DND-41 (cell line): ENCODE measurements at regions not wholly inside any gene's neighbourhood (a gene's known extent, or its start where the extent isn't known, plus 50 kb on each side); places are given as distances from the start of the nearest gene placed in this dataset.

Experiments
- ATAC-seq: fragments of 200-7000 bp; cut with Tn5 transposase; 3 replicates; pipeline ENCODE4 v1.9.1; 2021; ENCODE audit warnings: low read depth; ENCODE audit not compliant: insufficient read depth
- DNase-seq: peaks from one replicate; pipeline ENCODE4 v3.0.0-alpha.2; 2020
- H2AFZ ChIP-seq: 2 replicates; pipeline ENCODE4 v1.6.0; 2012; ENCODE audit warnings: low read depth, low read length
- H3K27ac ChIP-seq: 2 replicates; pipeline ENCODE4 v1.5.1; 2012; ENCODE audit warnings: low read length, inconsistent platforms
- H3K27me3 ChIP-seq: fragments of 200-600 bp; sonication (generic); 2 replicates; pipeline ENCODE4 v1.6.0; 2012; ENCODE audit warnings: low read length, mild to moderate bottlenecking, inconsistent platforms; ENCODE audit not compliant: insufficient read depth, poor library complexity
- H3K36me3 ChIP-seq: 2 replicates; pipeline ENCODE4 v1.5.1; 2012; ENCODE audit warnings: low read length, inconsistent platforms; ENCODE audit not compliant: insufficient read depth
- H3K4me1 ChIP-seq: 2 replicates; pipeline ENCODE4 v1.5.1; 2012; ENCODE audit warnings: mild to moderate bottlenecking, low read length; ENCODE audit not compliant: insufficient read depth
- H3K4me2 ChIP-seq: 2 replicates; pipeline ENCODE4 v1.6.0; 2012; ENCODE audit warnings: mild to moderate bottlenecking, moderate library complexity, low read length, inconsistent platforms; ENCODE audit not compliant: insufficient read depth
- H3K4me3 ChIP-seq, 2 experiments: fragments of 200-600 bp in 1 of 2; shearing (Covaris generic) in 1 of 2; 2 replicates each; pipeline ENCODE4 v1.5.1; 2012 to 2016; ENCODE audit warnings: inconsistent platforms in 2 of 2, low read length in 2 of 2, mild to moderate bottlenecking in 2 of 2, low read depth in 1 of 2, moderate library complexity in 1 of 2
- H3K79me2 ChIP-seq: 2 replicates; pipeline ENCODE4 v1.6.0; 2012; ENCODE audit warnings: low read length, inconsistent platforms; ENCODE audit not compliant: insufficient read depth
- H3K9ac ChIP-seq: 2 replicates; pipeline ENCODE4 v1.6.0; 2012; ENCODE audit warnings: low read depth, mild to moderate bottlenecking, inconsistent platforms, low read length, moderate library complexity
- H3K9me3 ChIP-seq: 2 replicates; pipeline ENCODE4 v1.5.1; 2012; ENCODE audit warnings: low read length, moderate library complexity, mild to moderate bottlenecking, inconsistent platforms; ENCODE audit not compliant: insufficient read depth, severe bottlenecking
- H4K20me1 ChIP-seq: 2 replicates; pipeline ENCODE4 v1.6.0; 2012; ENCODE audit warnings: low read length; ENCODE audit not compliant: insufficient read depth
- CTCF ChIP-seq: IDR thresholded peaks from 2 replicates; pipeline ENCODE4 v1.5.1; 2012; ENCODE audit warnings: borderline replicate concordance, low read length, moderate library complexity, mild to moderate bottlenecking; ENCODE audit not compliant: poor library complexity, severe bottlenecking; ENCODE audit errors: extremely low read depth
- EZH2 ChIP-seq: IDR thresholded peaks from 3 replicates; pipeline ENCODE4 v1.6.1; 2012; ENCODE audit warnings: borderline replicate concordance, low read depth, mild to moderate bottlenecking, moderate library complexity, low read length, inconsistent platforms; ENCODE audit not compliant: severe bottlenecking

GRCh38 chr18:39241534-39241933 is 1675.9 kb upstream of the CELF4 start:
- Histone ChIP-seq H4K20me1 (no peaks in the 10 kb centered on the region), H3K4me1 (no peaks in the 10 kb centered on the region), H3K27ac (no peak overlapping the region), H3K9ac (no peak overlapping the region), H3K4me3 (no peak overlapping the region), H3K4me2 (no peak overlapping the region), H3K9me3 (peaks cover 2% of the 10 kb centered on the region), H3K36me3 (no peaks in the 10 kb centered on the region), H3K79me2 (no peaks in the 10 kb centered on the region), H3K27me3 (no peaks in the 10 kb centered on the region), H2AFZ (no peak overlapping the region)
- ATAC-seq (no peak), DNase-seq (no peak)
- TF ChIP-seq EZH2 (no peak), CTCF (no peak)

GRCh38 chr18:39238981-39239660 is 1673.5 kb upstream of the CELF4 start:
- no peaks in the 10 kb centered on the region for H4K20me1 ChIP-seq
- H3K9ac ChIP-seq = no peak overlapping the region
- H3K4me1 ChIP-seq = no peaks in the 10 kb centered on the region
- no peaks in the 10 kb centered on the region for H3K36me3 ChIP-seq
- TF ChIP-seq CTCF (no peak), EZH2 (no peak)
- ATAC-seq = no peak
- H3K27ac ChIP-seq = no peak overlapping the region
- H3K9me3 ChIP-seq = peaks cover 2% of the 10 kb centered on the region
- no peak overlapping the region for H3K4me2 ChIP-seq
- no peaks in the 10 kb centered on the region for H3K79me2 ChIP-seq
- H2AFZ ChIP-seq = no peak overlapping the region
- H3K27me3 ChIP-seq = no peaks in the 10 kb centered on the region
- H3K4me3 ChIP-seq = no peak overlapping the region
- no peak for DNase-seq

GRCh38 chr18:39235118-39235719 is 1669.6 kb upstream of the CELF4 start:
- Histone ChIP-seq H3K4me1 (no peaks in the 10 kb centered on the region), H3K4me2 (no peak overlapping the region), H3K9me3 (peaks cover 2% of the 10 kb centered on the region), H4K20me1 (no peaks in the 10 kb centered on the region), H3K79me2 (no peaks in the 10 kb centered on the region), H3K27ac (no peak overlapping the region), H2AFZ (no peak overlapping the region), H3K27me3 (no peaks in the 10 kb centered on the region), H3K4me3 (no peak overlapping the region), H3K9ac (no peak overlapping the region), H3K36me3 (no peaks in the 10 kb centered on the region)
- ATAC-seq = no peak
- TF ChIP-seq CTCF = no peak
- no peak for TF ChIP-seq EZH2
- DNase-seq = no peak
